GM19328 (cell line): ENCODE measurements at regions not wholly inside any gene's neighbourhood (a gene's known extent, or its start where the extent isn't known, plus 50 kb on each side); places are given as distances from the start of the nearest gene placed in this dataset.
"Not testable (repeated sequence)": the region's sequence is repeated elsewhere in the genome, so short reads cannot be mapped to it uniquely, and the experiment has no call there.

ENCODE experiments used
- ATAC-seq: cut with Tn5 transposase; IDR thresholded peaks from one replicate; pipeline ENCODE4 v1.9.1; 2021; ENCODE audit warnings: mild to moderate bottlenecking, moderate library complexity; ENCODE audit not compliant: unreplicated experiment

- no peak for ATAC-seq
Observed at GRCh38 chr14:37711831-37712475, 116.5 kb downstream of the TTC6 start.

GRCh38 chr14:37712476-37712860, 117.0 kb downstream of the TTC6 start:
- ATAC-seq: not testable (repeated sequence)

GRCh38 chr14:37712976-37713431, 117.6 kb downstream of the TTC6 start:
- no peak for ATAC-seq

- ATAC-seq: no peak
Observed at GRCh38 chr14:37720131-37720530, 124.7 kb downstream of the TTC6 start.

- no peak for ATAC-seq
Observed at GRCh38 chr14:37721976-37722659, 126.7 kb downstream of the TTC6 start.

- ATAC-seq: no peak
Observed at GRCh38 chr14:37723515-37723914, 128.1 kb downstream of the TTC6 start.

- ATAC-seq: no peak
Observed at GRCh38 chr14:37726708-37727107, 131.3 kb downstream of the TTC6 start.

GRCh38 chr14:37729218-37729617, 133.8 kb downstream of the TTC6 start:
- ATAC-seq: no peak

- ATAC-seq: no peak
Observed at GRCh38 chr14:37731094-37731493, 135.7 kb downstream of the TTC6 start.

GRCh38 chr14:37745657-37746056, 150.2 kb downstream of the TTC6 start:
- ATAC-seq: no peak

- ATAC-seq: no peak
Observed at GRCh38 chr14:37746140-37746832, 150.9 kb downstream of the TTC6 start.

- no peak for ATAC-seq
Observed at GRCh38 chr14:37753459-37753858, 158.0 kb downstream of the TTC6 start.

- ATAC-seq: not testable (repeated sequence)
Observed at GRCh38 chr14:37760275-37760674, 164.8 kb downstream of the TTC6 start.

GRCh38 chr14:37763266-37763665, 167.8 kb downstream of the TTC6 start:
- no peak for ATAC-seq

GRCh38 chr14:37772283-37772682, 176.9 kb downstream of the TTC6 start:
- ATAC-seq: not testable (repeated sequence)

GRCh38 chr14:37776791-37777499, 181.5 kb downstream of the TTC6 start:
- ATAC-seq: no peak

- ATAC-seq: no peak
Observed at GRCh38 chr14:37778135-37778943, 182.9 kb downstream of the TTC6 start.

GRCh38 chr14:37779480-37779879, 184.1 kb downstream of the TTC6 start:
- ATAC-seq: no peak

- ATAC-seq: not testable (repeated sequence)
Observed at GRCh38 chr14:37780731-37781130, 185.3 kb downstream of the TTC6 start.

- ATAC-seq: not testable (repeated sequence)
Observed at GRCh38 chr14:37784203-37784826, 188.9 kb downstream of the TTC6 start.
